OCI-LY1 (cell line): ENCODE measurements at regions not wholly inside any gene's neighbourhood (a gene's known extent, or its start where the extent isn't known, plus 50 kb on each side); places are given as distances from the start of the nearest gene placed in this dataset.

Source experiments
- CTCF ChIP-seq: fragments of 200-600 bp; sonication (generic), shearing (Covaris generic); IDR thresholded peaks from 2 replicates; pipeline ENCODE4 v1.5.1; 2017; ENCODE audit warnings: mild to moderate bottlenecking, antibody characterized with exemption, low read length, moderate library complexity, mixed read lengths
- EZH2 ChIP-seq: fragments of 200-600 bp; sonication (generic), shearing (Covaris generic); IDR thresholded peaks from 2 replicates; pipeline ENCODE4 v1.8.0; 2017; ENCODE audit warnings: borderline replicate concordance, mixed run types, mild to moderate bottlenecking, antibody characterized with exemption, low read length, moderate library complexity, mixed read lengths

DNA sequence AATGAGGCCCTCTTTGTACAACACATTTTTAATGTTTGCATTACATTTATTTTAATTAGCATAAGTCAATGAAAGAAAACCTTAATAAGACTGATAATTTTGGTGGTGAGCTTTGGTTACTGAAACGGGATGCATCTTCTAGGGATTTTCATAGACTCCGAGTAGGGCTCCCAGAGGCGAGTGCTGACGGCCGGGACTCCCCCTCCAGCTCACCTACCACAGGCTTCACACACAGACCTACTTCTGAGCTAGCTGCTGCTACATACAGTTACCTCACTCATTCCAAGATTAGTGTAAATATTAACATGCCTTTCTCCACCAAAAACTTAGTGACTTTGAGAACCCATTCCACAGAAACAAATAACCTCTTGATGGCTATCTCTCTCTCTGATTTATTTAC lies 271.1 kb downstream of the GALR1 start:
- TF ChIP-seq EZH2 (no peak), CTCF (no peak)
